WTC11 (cell line): ENCODE measurements at regions not wholly inside any gene's neighbourhood (a gene's known extent, or its start where the extent isn't known, plus 50 kb on each side); places are given as distances from the start of the nearest gene placed in this dataset.

Experiments used
- ATAC-seq: fragments of 200-7000 bp; cut with Tn5 transposase; 2 replicates; pipeline ENCODE4 v1.10.0; 2021; ENCODE audit warnings: mild to moderate bottlenecking, moderate library complexity
- CTCF ChIA-PET: fragments of 300-600 bp; sonication (Branson Sonifier 250); formaldehyde crosslinking; loops from one replicate; lab custom pipeline; 2021; ENCODE audit warnings: antibody characterized with exemption; lab: Charles Lee
- POLR2A ChIA-PET: fragments of 350-600 bp; sonication (Branson Sonifier 250); formaldehyde crosslinking; loops from one replicate; lab custom pipeline; 2021; ENCODE audit warnings: antibody characterized with exemption; lab: Charles Lee
- DNase-seq: peaks from one replicate; pipeline ENCODE4 v3.0.0; 2021; ENCODE audit warnings: low spot score
- H3K27ac Mint-ChIP-seq: 2 replicates; pipeline ENCODE4 v1.8.0; 2021; ENCODE audit warnings: mixed read lengths
- H3K27me3 Mint-ChIP-seq: 2 replicates; pipeline ENCODE4 v1.8.0; 2021; ENCODE audit warnings: low read depth, mild to moderate bottlenecking, moderate library complexity, mixed read lengths
- H3K36me3 Mint-ChIP-seq: 2 replicates; pipeline ENCODE4 v1.8.0; 2021; ENCODE audit warnings: mixed read lengths
- H3K4me1 Mint-ChIP-seq: 2 replicates; pipeline ENCODE4 v1.8.0; 2022; ENCODE audit warnings: mixed read lengths
- H3K4me3 Mint-ChIP-seq: 2 replicates; pipeline ENCODE4 v1.8.0; 2021; ENCODE audit warnings: mild to moderate bottlenecking, moderate library complexity, mixed read lengths
- H3K9me3 Mint-ChIP-seq: 2 replicates; pipeline ENCODE4 v1.8.0; 2021; ENCODE audit warnings: mixed read lengths
- AFF4 ChIP-seq: sonication (generic); formaldehyde crosslinking; IDR thresholded peaks from 2 replicates; pipeline ENCODE4 v1.8.1; 2023; ENCODE audit warnings: mild to moderate bottlenecking, missing genetic modification reagents, borderline replicate concordance
- CREB1 ChIP-seq: sonication (generic); formaldehyde crosslinking; IDR thresholded peaks from 2 replicates; pipeline ENCODE4 v1.8.0; 2023; ENCODE audit warnings: mild to moderate bottlenecking, missing genetic modification reagents
- ELF4 ChIP-seq: sonication (generic); formaldehyde crosslinking; IDR thresholded peaks from 2 replicates; pipeline ENCODE4 v1.8.1; 2022; ENCODE audit warnings: low read depth, mild to moderate bottlenecking, moderate library complexity, missing genetic modification reagents
- FOXJ3 ChIP-seq: sonication (generic); formaldehyde crosslinking; IDR thresholded peaks from 2 replicates; pipeline ENCODE4 v1.9.0; 2021; ENCODE audit warnings: missing genetic modification reagents, mild to moderate bottlenecking, borderline replicate concordance
- FOXK1 ChIP-seq: sonication (generic); formaldehyde crosslinking; IDR thresholded peaks from 2 replicates; pipeline ENCODE4 v1.8.0; 2022; ENCODE audit warnings: mild to moderate bottlenecking, moderate library complexity, missing genetic modification reagents
- GRHL2 ChIP-seq: fragments of 250-450 bp; sonication (Bioruptor Pico); IDR thresholded peaks from 2 replicates; pipeline ENCODE4 v1.8.0; 2022; ENCODE audit warnings: mild to moderate bottlenecking, moderate library complexity; ENCODE audit not compliant: insufficient replicate concordance, severe bottlenecking
- NFE2L1 ChIP-seq: sonication (generic); formaldehyde crosslinking; IDR thresholded peaks from 2 replicates; pipeline ENCODE4 v1.8.1; 2023; ENCODE audit warnings: missing genetic modification reagents
- OVOL2 ChIP-seq: fragments of 250-450 bp; sonication (Bioruptor Pico); IDR thresholded peaks from 2 replicates; pipeline ENCODE4 v1.9.0; 2021; ENCODE audit warnings: mild to moderate bottlenecking, borderline replicate concordance
- RORB ChIP-seq: fragments of 250-450 bp; sonication (Bioruptor Pico); IDR thresholded peaks from 2 replicates; pipeline ENCODE4 v1.9.0; 2021; ENCODE audit warnings: mild to moderate bottlenecking
- ZNF232 ChIP-seq: sonication (generic); formaldehyde crosslinking; IDR thresholded peaks from 2 replicates; pipeline ENCODE4 v1.8.0; 2022; ENCODE audit warnings: mild to moderate bottlenecking, missing genetic modification reagents
- ZNF263 ChIP-seq: sonication (generic); formaldehyde crosslinking; IDR thresholded peaks from 2 replicates; pipeline ENCODE4 v1.8.1; 2022; ENCODE audit warnings: low read depth, mild to moderate bottlenecking, moderate library complexity, missing genetic modification reagents
- ZNF416 ChIP-seq: fragments of 250-450 bp; sonication (Bioruptor Pico); IDR thresholded peaks from 2 replicates; pipeline ENCODE4 v1.9.0; 2021; ENCODE audit warnings: mild to moderate bottlenecking, inconsistent platforms
- ZNF423 ChIP-seq: fragments of 250-450 bp; sonication (Bioruptor Pico); IDR thresholded peaks from 2 replicates; pipeline ENCODE4 v2.1.2; 2022; ENCODE audit warnings: mild to moderate bottlenecking, moderate library complexity
- ZSCAN18 ChIP-seq: fragments of 250-450 bp; sonication (Bioruptor Pico); IDR thresholded peaks from 2 replicates; pipeline ENCODE4 v2.1.2; 2022; ENCODE audit warnings: mild to moderate bottlenecking, moderate library complexity
- TF ChIP-seq, protein P1 (sequence below): sonication (generic); formaldehyde crosslinking; IDR thresholded peaks from 2 replicates; pipeline ENCODE4 v1.8.0; 2023; ENCODE audit warnings: mild to moderate bottlenecking, missing genetic modification reagents
- TF ChIP-seq, protein P2 (sequence below): sonication (generic); formaldehyde crosslinking; IDR thresholded peaks from 2 replicates; pipeline ENCODE4 v1.8.0; 2022; ENCODE audit warnings: missing genetic modification reagents
- TF ChIP-seq, protein P3 (sequence below): sonication (generic); formaldehyde crosslinking; conservative IDR thresholded peaks from 2 replicates; pipeline ENCODE4 v1.8.1; 2023; ENCODE audit warnings: mild to moderate bottlenecking, low read depth, missing genetic modification reagents, moderate library complexity
- TF ChIP-seq, protein P4 (sequence below): sonication (generic); formaldehyde crosslinking; IDR thresholded peaks from 2 replicates; pipeline ENCODE4 v1.8.1; 2022; ENCODE audit warnings: low read depth, missing genetic modification reagents, borderline replicate concordance

DNA sequence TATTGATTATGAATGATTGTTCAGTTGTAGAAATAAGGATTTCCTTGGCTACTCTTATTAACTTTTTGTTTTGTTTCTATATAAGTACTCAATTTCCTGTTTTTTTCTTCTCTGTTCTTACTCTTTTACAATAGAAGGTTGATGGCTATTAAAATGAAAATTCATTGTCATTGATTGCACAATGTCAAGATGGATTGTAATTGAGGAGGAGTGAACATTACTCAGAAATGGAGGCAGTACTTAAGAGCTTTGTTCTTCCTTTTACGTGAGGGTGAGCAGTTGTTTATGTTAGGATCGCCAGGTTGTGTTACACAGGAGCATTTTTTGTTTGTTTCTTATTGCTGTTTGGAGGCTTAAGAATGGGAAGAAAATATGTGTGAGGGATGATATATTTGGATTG lies 2062.4 kb downstream of the ARAP2 start (continued):
- TF ChIP-seq FOXJ3 (no peak), ZSCAN18 (no peak), AFF4 (CRISPR knock-in tag) (no peak), ELF4 (CRISPR knock-in tag) (no peak), GRHL2 (CRISPR knock-in tag) (no peak), ZNF263 (CRISPR knock-in tag) (no peak)
- TF ChIP-seq, protein P1, sequence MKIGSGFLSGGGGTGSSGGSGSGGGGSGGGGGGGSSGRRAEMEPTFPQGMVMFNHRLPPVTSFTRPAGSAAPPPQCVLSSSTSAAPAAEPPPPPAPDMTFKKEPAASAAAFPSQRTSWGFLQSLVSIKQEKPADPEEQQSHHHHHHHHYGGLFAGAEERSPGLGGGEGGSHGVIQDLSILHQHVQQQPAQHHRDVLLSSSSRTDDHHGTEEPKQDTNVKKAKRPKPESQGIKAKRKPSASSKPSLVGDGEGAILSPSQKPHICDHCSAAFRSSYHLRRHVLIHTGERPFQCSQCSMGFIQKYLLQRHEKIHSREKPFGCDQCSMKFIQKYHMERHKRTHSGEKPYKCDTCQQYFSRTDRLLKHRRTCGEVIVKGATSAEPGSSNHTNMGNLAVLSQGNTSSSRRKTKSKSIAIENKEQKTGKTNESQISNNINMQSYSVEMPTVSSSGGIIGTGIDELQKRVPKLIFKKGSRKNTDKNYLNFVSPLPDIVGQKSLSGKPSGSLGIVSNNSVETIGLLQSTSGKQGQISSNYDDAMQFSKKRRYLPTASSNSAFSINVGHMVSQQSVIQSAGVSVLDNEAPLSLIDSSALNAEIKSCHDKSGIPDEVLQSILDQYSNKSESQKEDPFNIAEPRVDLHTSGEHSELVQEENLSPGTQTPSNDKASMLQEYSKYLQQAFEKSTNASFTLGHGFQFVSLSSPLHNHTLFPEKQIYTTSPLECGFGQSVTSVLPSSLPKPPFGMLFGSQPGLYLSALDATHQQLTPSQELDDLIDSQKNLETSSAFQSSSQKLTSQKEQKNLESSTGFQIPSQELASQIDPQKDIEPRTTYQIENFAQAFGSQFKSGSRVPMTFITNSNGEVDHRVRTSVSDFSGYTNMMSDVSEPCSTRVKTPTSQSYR (CRISPR knock-in tag) = no peak

- ATAC-seq (no peak), DNase-seq (no peak)
- no peak for TF ChIP-seq ZNF416 (CRISPR knock-in tag)
- no peak for TF ChIP-seq RORB (CRISPR knock-in tag)
- TF ChIP-seq NFE2L1 (CRISPR knock-in tag) = no peak
- TF ChIP-seq ZNF232 (CRISPR knock-in tag) = no peak
- TF ChIP-seq, protein P2, sequence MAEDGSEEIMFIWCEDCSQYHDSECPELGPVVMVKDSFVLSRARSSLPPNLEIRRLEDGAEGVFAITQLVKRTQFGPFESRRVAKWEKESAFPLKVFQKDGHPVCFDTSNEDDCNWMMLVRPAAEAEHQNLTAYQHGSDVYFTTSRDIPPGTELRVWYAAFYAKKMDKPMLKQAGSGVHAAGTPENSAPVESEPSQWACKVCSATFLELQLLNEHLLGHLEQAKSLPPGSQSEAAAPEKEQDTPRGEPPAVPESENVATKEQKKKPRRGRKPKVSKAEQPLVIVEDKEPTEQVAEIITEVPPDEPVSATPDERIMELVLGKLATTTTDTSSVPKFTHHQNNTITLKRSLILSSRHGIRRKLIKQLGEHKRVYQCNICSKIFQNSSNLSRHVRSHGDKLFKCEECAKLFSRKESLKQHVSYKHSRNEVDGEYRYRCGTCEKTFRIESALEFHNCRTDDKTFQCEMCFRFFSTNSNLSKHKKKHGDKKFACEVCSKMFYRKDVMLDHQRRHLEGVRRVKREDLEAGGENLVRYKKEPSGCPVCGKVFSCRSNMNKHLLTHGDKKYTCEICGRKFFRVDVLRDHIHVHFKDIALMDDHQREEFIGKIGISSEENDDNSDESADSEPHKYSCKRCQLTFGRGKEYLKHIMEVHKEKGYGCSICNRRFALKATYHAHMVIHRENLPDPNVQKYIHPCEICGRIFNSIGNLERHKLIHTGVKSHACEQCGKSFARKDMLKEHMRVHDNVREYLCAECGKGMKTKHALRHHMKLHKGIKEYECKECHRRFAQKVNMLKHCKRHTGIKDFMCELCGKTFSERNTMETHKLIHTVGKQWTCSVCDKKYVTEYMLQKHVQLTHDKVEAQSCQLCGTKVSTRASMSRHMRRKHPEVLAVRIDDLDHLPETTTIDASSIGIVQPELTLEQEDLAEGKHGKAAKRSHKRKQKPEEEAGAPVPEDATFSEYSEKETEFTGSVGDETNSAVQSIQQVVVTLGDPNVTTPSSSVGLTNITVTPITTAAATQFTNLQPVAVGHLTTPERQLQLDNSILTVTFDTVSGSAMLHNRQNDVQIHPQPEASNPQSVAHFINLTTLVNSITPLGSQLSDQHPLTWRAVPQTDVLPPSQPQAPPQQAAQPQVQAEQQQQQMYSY (CRISPR knock-in tag) = no peak
- TF ChIP-seq, protein P3, sequence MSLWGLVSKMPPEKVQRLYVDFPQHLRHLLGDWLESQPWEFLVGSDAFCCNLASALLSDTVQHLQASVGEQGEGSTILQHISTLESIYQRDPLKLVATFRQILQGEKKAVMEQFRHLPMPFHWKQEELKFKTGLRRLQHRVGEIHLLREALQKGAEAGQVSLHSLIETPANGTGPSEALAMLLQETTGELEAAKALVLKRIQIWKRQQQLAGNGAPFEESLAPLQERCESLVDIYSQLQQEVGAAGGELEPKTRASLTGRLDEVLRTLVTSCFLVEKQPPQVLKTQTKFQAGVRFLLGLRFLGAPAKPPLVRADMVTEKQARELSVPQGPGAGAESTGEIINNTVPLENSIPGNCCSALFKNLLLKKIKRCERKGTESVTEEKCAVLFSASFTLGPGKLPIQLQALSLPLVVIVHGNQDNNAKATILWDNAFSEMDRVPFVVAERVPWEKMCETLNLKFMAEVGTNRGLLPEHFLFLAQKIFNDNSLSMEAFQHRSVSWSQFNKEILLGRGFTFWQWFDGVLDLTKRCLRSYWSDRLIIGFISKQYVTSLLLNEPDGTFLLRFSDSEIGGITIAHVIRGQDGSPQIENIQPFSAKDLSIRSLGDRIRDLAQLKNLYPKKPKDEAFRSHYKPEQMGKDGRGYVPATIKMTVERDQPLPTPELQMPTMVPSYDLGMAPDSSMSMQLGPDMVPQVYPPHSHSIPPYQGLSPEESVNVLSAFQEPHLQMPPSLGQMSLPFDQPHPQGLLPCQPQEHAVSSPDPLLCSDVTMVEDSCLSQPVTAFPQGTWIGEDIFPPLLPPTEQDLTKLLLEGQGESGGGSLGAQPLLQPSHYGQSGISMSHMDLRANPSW (CRISPR knock-in tag) = no peak
- TF ChIP-seq, protein P4, sequence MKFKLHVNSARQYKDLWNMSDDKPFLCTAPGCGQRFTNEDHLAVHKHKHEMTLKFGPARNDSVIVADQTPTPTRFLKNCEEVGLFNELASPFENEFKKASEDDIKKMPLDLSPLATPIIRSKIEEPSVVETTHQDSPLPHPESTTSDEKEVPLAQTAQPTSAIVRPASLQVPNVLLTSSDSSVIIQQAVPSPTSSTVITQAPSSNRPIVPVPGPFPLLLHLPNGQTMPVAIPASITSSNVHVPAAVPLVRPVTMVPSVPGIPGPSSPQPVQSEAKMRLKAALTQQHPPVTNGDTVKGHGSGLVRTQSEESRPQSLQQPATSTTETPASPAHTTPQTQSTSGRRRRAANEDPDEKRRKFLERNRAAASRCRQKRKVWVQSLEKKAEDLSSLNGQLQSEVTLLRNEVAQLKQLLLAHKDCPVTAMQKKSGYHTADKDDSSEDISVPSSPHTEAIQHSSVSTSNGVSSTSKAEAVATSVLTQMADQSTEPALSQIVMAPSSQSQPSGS (CRISPR knock-in tag) = no peak
- TF ChIP-seq FOXK1 (CRISPR knock-in tag) = no peak
- TF ChIP-seq ZNF423 (CRISPR knock-in tag) = no peak
- no peak for TF ChIP-seq CREB1 (CRISPR knock-in tag)
- TF ChIP-seq OVOL2 (CRISPR knock-in tag) = no peak
- Mint-ChIP-seq H3K4me1 (peaks cover 45% of the 10 kb centered on the region), H3K4me3 (no peak overlapping the region), H3K27me3 (no peaks in the 10 kb centered on the region), H3K36me3 (no peaks in the 10 kb centered on the region), H3K27ac (no peak overlapping the region), H3K9me3 (0 out of 2 replicates have a peak, but pooled peaks cover 6% of the 10 kb centered on the region)
- ChIA-PET CTCF (no interaction called here), POLR2A (no interaction called here)
Observed at GRCh38 chr4:34182306-34182705, 2062.0 kb downstream of the ARAP2 start.
